ENCODE measurements at regions not wholly inside any gene's neighbourhood (a gene's known extent, or its start where the extent isn't known, plus 50 kb on each side); places are given as distances from the start of the nearest gene placed in this dataset.

DNA sequence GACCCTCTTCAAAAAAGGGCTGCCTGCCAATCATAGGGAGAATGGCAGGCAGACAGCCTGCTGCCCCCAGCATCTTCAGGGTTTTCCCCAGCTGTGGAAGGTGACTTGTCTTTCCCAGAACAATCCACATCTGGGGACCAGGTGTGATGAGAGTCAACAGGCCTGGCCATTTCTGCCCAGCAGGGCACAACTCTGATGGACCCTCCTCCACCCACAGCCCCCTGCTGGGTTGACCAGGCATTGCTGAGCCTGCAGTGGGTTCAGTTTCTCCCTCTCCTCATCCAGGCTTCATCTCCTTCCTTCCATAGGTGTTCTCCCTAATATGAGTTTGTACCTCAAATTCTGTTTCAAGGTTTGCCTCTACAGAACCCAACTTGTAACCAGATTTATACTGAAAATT is 111.0 kb downstream of the MINAR1 start:
- TF ChIP-seq, protein P1, sequence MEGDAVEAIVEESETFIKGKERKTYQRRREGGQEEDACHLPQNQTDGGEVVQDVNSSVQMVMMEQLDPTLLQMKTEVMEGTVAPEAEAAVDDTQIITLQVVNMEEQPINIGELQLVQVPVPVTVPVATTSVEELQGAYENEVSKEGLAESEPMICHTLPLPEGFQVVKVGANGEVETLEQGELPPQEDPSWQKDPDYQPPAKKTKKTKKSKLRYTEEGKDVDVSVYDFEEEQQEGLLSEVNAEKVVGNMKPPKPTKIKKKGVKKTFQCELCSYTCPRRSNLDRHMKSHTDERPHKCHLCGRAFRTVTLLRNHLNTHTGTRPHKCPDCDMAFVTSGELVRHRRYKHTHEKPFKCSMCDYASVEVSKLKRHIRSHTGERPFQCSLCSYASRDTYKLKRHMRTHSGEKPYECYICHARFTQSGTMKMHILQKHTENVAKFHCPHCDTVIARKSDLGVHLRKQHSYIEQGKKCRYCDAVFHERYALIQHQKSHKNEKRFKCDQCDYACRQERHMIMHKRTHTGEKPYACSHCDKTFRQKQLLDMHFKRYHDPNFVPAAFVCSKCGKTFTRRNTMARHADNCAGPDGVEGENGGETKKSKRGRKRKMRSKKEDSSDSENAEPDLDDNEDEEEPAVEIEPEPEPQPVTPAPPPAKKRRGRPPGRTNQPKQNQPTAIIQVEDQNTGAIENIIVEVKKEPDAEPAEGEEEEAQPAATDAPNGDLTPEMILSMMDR (IDR thresholded peaks at IDR 0.05 in 4 of 5, conservative IDR thresholded peaks at IDR 0.05 in 1 of 5), result no peak
- TF ChIP-seq POLR2A (IDR thresholded peaks at IDR 0.05), result no peak
